ENCODE measurements at regions not wholly inside any gene's neighbourhood (a gene's known extent, or its start where the extent isn't known, plus 50 kb on each side); places are given as distances from the start of the nearest gene placed in this dataset.

GRCh38 chr4:60743654-60744053, 456.5 kb upstream of the ADGRL3 start:
- no peaks in the 10 kb centered on the region for H3K36me3 ChIP-seq
- intact Hi-C loops (cut with micrococcal nuclease): no loop called here
- H3K27me3 ChIP-seq (ENCODE audit: low read depth): no peaks in the 10 kb centered on the region
- TF ChIP-seq CTCF (IDR thresholded peaks at IDR 0.05; ENCODE audit: borderline replicate concordance): no peak
- DNase-seq: no peak
- H3K27ac ChIP-seq (replicated peaks): no peak overlapping the region
- no peak overlapping the region for H3K4me3 ChIP-seq
- no peaks in the 10 kb centered on the region for H3K4me1 ChIP-seq
- no peaks in the 10 kb centered on the region for H3K9me3 ChIP-seq (replicated peaks)

- H3K36me3 ChIP-seq: no peaks in the 10 kb centered on the region
- TF ChIP-seq CTCF (IDR thresholded peaks at IDR 0.05; ENCODE audit: borderline replicate concordance): no peak
- no peak overlapping the region for H3K4me3 ChIP-seq
- no peaks in the 10 kb centered on the region for H3K27me3 ChIP-seq (ENCODE audit: low read depth)
- no peak overlapping the region for H3K27ac ChIP-seq (replicated peaks)
- H3K9me3 ChIP-seq (replicated peaks): no peaks in the 10 kb centered on the region
- H3K4me1 ChIP-seq: no peaks in the 10 kb centered on the region
- DNase-seq: no peak
- intact Hi-C loops (cut with micrococcal nuclease): no loop called here
These were observed 455.4 kb upstream of the ADGRL3 start for GRCh38 chr4:60744767-60745166.

GRCh38 chr4:60745800-60746571, 454.1 kb upstream of the ADGRL3 start:
- no peak overlapping the region for H3K4me3 ChIP-seq
- intact Hi-C loops (cut with micrococcal nuclease): no loop called here
- TF ChIP-seq CTCF (IDR thresholded peaks at IDR 0.05; ENCODE audit: borderline replicate concordance): no peak
- H3K27ac ChIP-seq (replicated peaks): no peak overlapping the region
- no peaks in the 10 kb centered on the region for H3K4me1 ChIP-seq
- H3K36me3 ChIP-seq: no peaks in the 10 kb centered on the region
- H3K27me3 ChIP-seq (ENCODE audit: low read depth): no peaks in the 10 kb centered on the region
- no peak for DNase-seq
- no peaks in the 10 kb centered on the region for H3K9me3 ChIP-seq (replicated peaks)

- H3K4me1 ChIP-seq: no peaks in the 10 kb centered on the region
- H3K9me3 ChIP-seq (replicated peaks): no peaks in the 10 kb centered on the region
- H3K27me3 ChIP-seq (ENCODE audit: low read depth): no peaks in the 10 kb centered on the region
- no peak overlapping the region for H3K27ac ChIP-seq (replicated peaks)
- no peak overlapping the region for H3K4me3 ChIP-seq
- DNase-seq: no peak
- H3K36me3 ChIP-seq: no peaks in the 10 kb centered on the region
- TF ChIP-seq CTCF (IDR thresholded peaks at IDR 0.05; ENCODE audit: borderline replicate concordance): no peak
- intact Hi-C loops (cut with micrococcal nuclease): no loop called here
These were observed 449.2 kb upstream of the ADGRL3 start for GRCh38 chr4:60750962-60751361.

GRCh38 chr4:60757986-60758680, 442.0 kb upstream of the ADGRL3 start:
- no peak for DNase-seq
- Histone ChIP-seq H3K36me3 (no peaks in the 10 kb centered on the region), H3K4me1 (no peaks in the 10 kb centered on the region), H3K27me3 (ENCODE audit: low read depth) (no peaks in the 10 kb centered on the region), H3K9me3 (replicated peaks) (peaks cover 46% of the 10 kb centered on the region), H3K27ac (replicated peaks) (no peak overlapping the region), H3K4me3 (no peak overlapping the region)
- intact Hi-C loops (cut with micrococcal nuclease): no loop called here
- TF ChIP-seq CTCF (IDR thresholded peaks at IDR 0.05; ENCODE audit: borderline replicate concordance): no peak

Data from left ventricle myocardium inferior (tissue), 1 donor.